Neural cell (in vitro differentiated cells): ENCODE measurements at regions not wholly inside any gene's neighbourhood (a gene's known extent, or its start where the extent isn't known, plus 50 kb on each side); places are given as distances from the start of the nearest gene placed in this dataset.

Experiments used
- H2AFZ ChIP-seq: fragments of 200-600, 300-800 bp; sonication (generic), shearing (Covaris generic); 2 replicates; pipeline ENCODE4 v1.6.0; 2014; ENCODE audit warnings: low read depth, mild to moderate bottlenecking, antibody characterized with exemption, low read length, moderate library complexity
- H3F3A ChIP-seq: fragments of 200-600 bp; shearing (Covaris generic); 2 replicates; pipeline ENCODE4 v1.6.1; 2016; ENCODE audit warnings: mild to moderate bottlenecking, moderate library complexity, mixed read lengths, antibody characterized with exemption, low read length; ENCODE audit not compliant: insufficient read depth, poor library complexity, severe bottlenecking
- H3K27ac ChIP-seq: fragments of 200-600, 300-800 bp; sonication (generic), shearing (Covaris generic); 2 replicates; pipeline ENCODE4 v1.5.1; 2014; ENCODE audit warnings: mild to moderate bottlenecking, low read length, moderate library complexity
- H3K27me3 ChIP-seq: fragments of 300-800, 200-600 bp; sonication (generic), shearing (Covaris generic); 2 replicates; pipeline ENCODE4 v1.6.0; 2014; ENCODE audit warnings: mild to moderate bottlenecking, low read depth, low read length, moderate library complexity; ENCODE audit not compliant: insufficient read depth
- H3K36me3 ChIP-seq: fragments of 300-800, 200-600 bp; sonication (generic), shearing (Covaris generic); 2 replicates; pipeline ENCODE4 v1.5.1; 2014; ENCODE audit warnings: mild to moderate bottlenecking, antibody characterized with exemption, low read length, moderate library complexity; ENCODE audit not compliant: insufficient read depth
- H3K4me2 ChIP-seq: fragments of 300-800, 200-600 bp; sonication (generic), shearing (Covaris generic); 2 replicates; pipeline ENCODE4 v1.6.0; 2014; ENCODE audit warnings: mild to moderate bottlenecking, low read length
- H3K4me3 ChIP-seq: fragments of 300-800, 200-600 bp; sonication (generic), shearing (Covaris generic); 2 replicates; pipeline ENCODE4 v1.5.1; 2014; ENCODE audit warnings: mild to moderate bottlenecking, low read length, moderate library complexity
- H3K79me2 ChIP-seq: fragments of 200-600 bp; shearing (Covaris generic); replicated peaks from 2 replicates; pipeline ENCODE4 v1.6.0; 2014; ENCODE audit warnings: mild to moderate bottlenecking, low read length, moderate library complexity; ENCODE audit not compliant: insufficient read depth
- H3K9ac ChIP-seq: fragments of 300-800, 200-600 bp; sonication (generic), shearing (Covaris generic); 2 replicates; pipeline ENCODE4 v1.6.1; 2016; ENCODE audit warnings: mild to moderate bottlenecking, low read length, mixed read lengths
- H3K9me2 ChIP-seq: fragments of 200-600 bp; shearing (Covaris generic); 2 replicates; pipeline ENCODE4 v1.6.1; 2016; ENCODE audit warnings: mild to moderate bottlenecking, low read length, mixed read lengths; ENCODE audit not compliant: insufficient read depth
- H3K9me3 ChIP-seq: fragments of 200-600, 300-800 bp; sonication (generic), shearing (Covaris generic); 2 replicates; pipeline ENCODE4 v1.6.1; 2016; ENCODE audit warnings: mild to moderate bottlenecking, mixed run types, low read length, moderate library complexity, mixed read lengths
- H4K20me1 ChIP-seq: fragments of 200-600 bp; shearing (Covaris generic); 2 replicates; pipeline ENCODE4 v1.6.1; 2016; ENCODE audit warnings: mild to moderate bottlenecking, mixed run types; ENCODE audit not compliant: insufficient read depth
- CTCF ChIP-seq: fragments of 450-650 bp; IDR thresholded peaks from 2 replicates; pipeline ENCODE4 v1.5.1; 2014; ENCODE audit warnings: antibody characterized with exemption, mild to moderate bottlenecking, moderate library complexity; ENCODE audit not compliant: poor library complexity, severe bottlenecking
- EP300 ChIP-seq: fragments of 450-650 bp; conservative IDR thresholded peaks from 2 replicates; pipeline ENCODE4 v1.6.1; 2014; ENCODE audit warnings: antibody characterized with exemption, mild to moderate bottlenecking, moderate library complexity; ENCODE audit not compliant: poor library complexity, severe bottlenecking
- EZH2 ChIP-seq: fragments of 200-600, 300-800 bp; shearing (Covaris generic), sonication (generic); IDR thresholded peaks from 2 replicates; pipeline ENCODE4 v1.6.1; 2014; ENCODE audit warnings: antibody characterized with exemption, low read length, borderline replicate concordance, mild to moderate bottlenecking; ENCODE audit not compliant: insufficient read depth, poor library complexity, severe bottlenecking
- MXI1 ChIP-seq: fragments of 450-650 bp; conservative IDR thresholded peaks from 2 replicates; pipeline ENCODE4 v1.6.1; 2014; ENCODE audit warnings: antibody characterized with exemption, mild to moderate bottlenecking; ENCODE audit not compliant: poor library complexity, severe bottlenecking
- POLR2AphosphoS5 ChIP-seq: IDR thresholded peaks from 2 replicates; pipeline ENCODE4 v1.6.1; 2012
- RAD21 ChIP-seq: fragments of 450-650 bp; conservative IDR thresholded peaks from 2 replicates; pipeline ENCODE4 v1.6.1; 2014; ENCODE audit warnings: antibody characterized with exemption, mild to moderate bottlenecking, moderate library complexity
- REST ChIP-seq: IDR thresholded peaks from 2 replicates; pipeline ENCODE4 v1.6.1; 2012; ENCODE audit warnings: borderline replicate concordance
- SMC3 ChIP-seq: fragments of 450-650 bp; conservative IDR thresholded peaks from 2 replicates; pipeline ENCODE4 v1.6.1; 2014; ENCODE audit warnings: antibody characterized with exemption, mild to moderate bottlenecking, moderate library complexity; ENCODE audit not compliant: poor library complexity
- TAF1 ChIP-seq: IDR thresholded peaks from 2 replicates; pipeline ENCODE4 v1.6.1; 2012; ENCODE audit warnings: low read depth

GRCh38 chr13:100809856-100810255 is 135.3 kb upstream of the TMTC4 start:
- no peaks in the 10 kb centered on the region for H3K27me3 ChIP-seq
- no peak overlapping the region for H3K9ac ChIP-seq
- H2AFZ ChIP-seq: no peak overlapping the region
- H3K4me2 ChIP-seq: no peak overlapping the region
- H3F3A ChIP-seq: no peaks in the 10 kb centered on the region
- H3K4me3 ChIP-seq: no peak overlapping the region
- H3K9me3 ChIP-seq: no peaks in the 10 kb centered on the region
- no peaks in the 10 kb centered on the region for H3K9me2 ChIP-seq
- H4K20me1 ChIP-seq: no peaks in the 10 kb centered on the region
- H3K79me2 ChIP-seq: no peaks in the 10 kb centered on the region
- no peak overlapping the region for H3K27ac ChIP-seq
- TF ChIP-seq CTCF: no peak
- no peak for TF ChIP-seq MXI1
- TF ChIP-seq REST: no peak
- TF ChIP-seq EP300: no peak
- TF ChIP-seq TAF1: no peak
- TF ChIP-seq EZH2: no peak
- TF ChIP-seq SMC3: no peak
- TF ChIP-seq RAD21: no peak
- no peak for TF ChIP-seq POLR2AphosphoS5
- H3K36me3 ChIP-seq: no peaks in the 10 kb centered on the region

- Histone ChIP-seq H3K79me2 (no peaks in the 10 kb centered on the region), H3K27ac (no peak overlapping the region), H3K36me3 (no peaks in the 10 kb centered on the region), H3K4me3 (no peak overlapping the region), H3K9me3 (no peaks in the 10 kb centered on the region), H3F3A (no peaks in the 10 kb centered on the region), H3K9me2 (no peaks in the 10 kb centered on the region), H4K20me1 (no peaks in the 10 kb centered on the region), H2AFZ (no peak overlapping the region), H3K4me2 (no peak overlapping the region), H3K27me3 (no peaks in the 10 kb centered on the region), H3K9ac (no peak overlapping the region)
- no peak for TF ChIP-seq EZH2
- no peak for TF ChIP-seq TAF1
- no peak for TF ChIP-seq MXI1
- TF ChIP-seq REST: no peak
- TF ChIP-seq EP300: no peak
- TF ChIP-seq SMC3: no peak
- no peak for TF ChIP-seq RAD21
- TF ChIP-seq POLR2AphosphoS5: no peak
- TF ChIP-seq CTCF: no peak
Observed at GRCh38 chr13:100809129-100809390, 134.5 kb upstream of the TMTC4 start.
